ENCODE measurements at regions not wholly inside any gene's neighbourhood (a gene's known extent, or its start where the extent isn't known, plus 50 kb on each side); places are given as distances from the start of the nearest gene placed in this dataset.
A peak's percentile ranks its signal among the peaks of the same experiment; 100 is the strongest.

DNA sequence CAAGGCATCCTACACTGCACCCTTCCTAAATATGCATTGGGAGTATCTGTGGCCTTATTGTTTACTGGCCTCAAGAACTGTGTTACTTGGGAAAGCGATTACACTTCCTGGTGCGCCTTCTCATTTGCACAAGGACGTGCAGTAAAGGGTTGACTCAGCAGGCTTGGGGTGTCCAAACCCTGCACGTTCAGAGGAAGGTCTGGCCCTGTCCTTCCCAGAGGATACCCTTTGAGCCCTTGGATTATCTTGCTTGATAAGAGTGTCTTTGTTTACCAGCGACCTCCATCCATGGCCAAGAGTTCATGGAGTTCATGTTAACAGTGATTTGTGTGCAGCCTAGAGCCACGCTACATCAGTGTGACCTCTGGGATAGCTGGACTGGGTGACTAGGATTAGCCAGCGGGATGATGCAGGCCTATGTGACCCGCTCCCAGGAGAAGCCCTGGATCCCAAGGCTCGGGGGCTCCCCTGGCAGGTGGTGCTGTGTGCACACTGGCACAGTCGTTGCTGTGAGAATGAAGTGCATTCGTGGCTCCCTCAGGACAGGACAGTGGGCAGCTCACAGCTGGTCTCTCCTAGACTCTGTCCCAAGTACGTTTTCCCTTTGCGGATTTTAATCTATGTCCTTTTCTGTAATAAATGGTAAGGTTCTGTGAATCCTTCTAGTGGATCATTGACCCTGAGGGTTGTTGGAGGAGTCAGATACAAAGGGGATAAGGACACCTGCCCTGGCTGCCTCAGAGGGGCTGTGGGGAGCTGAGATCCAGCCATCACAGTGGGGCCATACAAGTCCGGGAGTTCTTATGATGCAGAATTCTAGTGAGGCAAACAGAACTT, 73.5 kb downstream of the TTLL2 start (continued):
- TF ChIP-seq, protein P1, sequence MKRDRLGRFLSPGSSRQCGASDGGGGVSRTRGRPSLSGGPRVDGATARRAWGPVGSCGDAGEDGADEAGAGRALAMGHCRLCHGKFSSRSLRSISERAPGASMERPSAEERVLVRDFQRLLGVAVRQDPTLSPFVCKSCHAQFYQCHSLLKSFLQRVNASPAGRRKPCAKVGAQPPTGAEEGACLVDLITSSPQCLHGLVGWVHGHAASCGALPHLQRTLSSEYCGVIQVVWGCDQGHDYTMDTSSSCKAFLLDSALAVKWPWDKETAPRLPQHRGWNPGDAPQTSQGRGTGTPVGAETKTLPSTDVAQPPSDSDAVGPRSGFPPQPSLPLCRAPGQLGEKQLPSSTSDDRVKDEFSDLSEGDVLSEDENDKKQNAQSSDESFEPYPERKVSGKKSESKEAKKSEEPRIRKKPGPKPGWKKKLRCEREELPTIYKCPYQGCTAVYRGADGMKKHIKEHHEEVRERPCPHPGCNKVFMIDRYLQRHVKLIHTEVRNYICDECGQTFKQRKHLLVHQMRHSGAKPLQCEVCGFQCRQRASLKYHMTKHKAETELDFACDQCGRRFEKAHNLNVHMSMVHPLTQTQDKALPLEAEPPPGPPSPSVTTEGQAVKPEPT (CRISPR knock-in tag; IDR thresholded peaks at IDR 0.05; ENCODE audit: low read depth), result 0 out of 2 replicates have a peak, but pooled peaks have one; percentile 43
- TF ChIP-seq ZNF709 (CRISPR knock-in tag; IDR thresholded peaks at IDR 0.05) (0 out of 2 replicates have a peak, but pooled peaks have one; percentile 68), ZNF121 (CRISPR knock-in tag; IDR thresholded peaks at IDR 0.05) (no peak; the same call in 1 of the 2 replicates), FOXA3 (CRISPR knock-in tag; IDR thresholded peaks at IDR 0.05) (peak; percentile 99), ZNF75D (CRISPR knock-in tag; IDR thresholded peaks at IDR 0.05; ENCODE audit: borderline replicate concordance) (no peak), SKI (IDR thresholded peaks at IDR 0.05; ENCODE audit: partially characterized antibody) (peak; percentile 96), NR0B2 (CRISPR knock-in tag; IDR thresholded peaks at IDR 0.05) (no peak), POLR2AphosphoS2 (IDR thresholded peaks at IDR 0.05; ENCODE audit: low read depth, low read length) (no peak), NONO (IDR thresholded peaks at IDR 0.05) (no peak), NONO (CRISPR knock-in tag; conservative IDR thresholded peaks at IDR 0.05) (peak; percentile 91), SMARCC2 (IDR thresholded peaks at IDR 0.05) (no peak), SNAI1 (CRISPR knock-in tag; IDR thresholded peaks at IDR 0.05; ENCODE audit: borderline replicate concordance) (no peak), ZNF558 (CRISPR knock-in tag; IDR thresholded peaks at IDR 0.05; ENCODE audit: borderline replicate concordance) (no peak), ARID2 (CRISPR knock-in tag; IDR thresholded peaks at IDR 0.05; ENCODE audit: borderline replicate concordance) (peak; percentile 85; the same call in 1 of the 2 replicates), ZNF556 (CRISPR knock-in tag; IDR thresholded peaks at IDR 0.05; ENCODE audit: borderline replicate concordance) (peak; percentile 77; the same call in 1 of the 2 replicates), ZNF546 (CRISPR knock-in tag; conservative IDR thresholded peaks at IDR 0.05) (no peak; the same call in 1 of the 2 replicates), NR1H2 (CRISPR knock-in tag; IDR thresholded peaks at IDR 0.05; ENCODE audit: borderline replicate concordance, low read depth) (peak; percentile 78; the same call in 1 of the 2 replicates), ZNF317 (CRISPR knock-in tag; IDR thresholded peaks at IDR 0.05) (peak; percentile 88; the same call in 1 of the 2 replicates), ZNF598 (CRISPR knock-in tag; IDR thresholded peaks at IDR 0.05; ENCODE audit: borderline replicate concordance) (peak; percentile 83; the same call in 1 of the 2 replicates), PAX8 (CRISPR knock-in tag; IDR thresholded peaks at IDR 0.05; ENCODE audit: borderline replicate concordance) (no peak), ZNF660 (CRISPR knock-in tag; IDR thresholded peaks at IDR 0.05; ENCODE audit: borderline replicate concordance, low read depth) (no peak), CREBL2 (CRISPR knock-in tag; IDR thresholded peaks at IDR 0.05; ENCODE audit: borderline replicate concordance) (no peak), IRF2 (CRISPR knock-in tag; IDR thresholded peaks at IDR 0.05) (peak; percentile 95), MIER3 (CRISPR knock-in tag; IDR thresholded peaks at IDR 0.05; ENCODE audit: borderline replicate concordance) (peak; percentile 99), ZFP36 (IDR thresholded peaks at IDR 0.05; ENCODE audit: borderline replicate concordance, low read depth, low read length, partially characterized antibody) (no peak), POLR2G (IDR thresholded peaks at IDR 0.05; ENCODE audit: low read depth, low read length) (no peak)
- TF ChIP-seq, protein P2, sequence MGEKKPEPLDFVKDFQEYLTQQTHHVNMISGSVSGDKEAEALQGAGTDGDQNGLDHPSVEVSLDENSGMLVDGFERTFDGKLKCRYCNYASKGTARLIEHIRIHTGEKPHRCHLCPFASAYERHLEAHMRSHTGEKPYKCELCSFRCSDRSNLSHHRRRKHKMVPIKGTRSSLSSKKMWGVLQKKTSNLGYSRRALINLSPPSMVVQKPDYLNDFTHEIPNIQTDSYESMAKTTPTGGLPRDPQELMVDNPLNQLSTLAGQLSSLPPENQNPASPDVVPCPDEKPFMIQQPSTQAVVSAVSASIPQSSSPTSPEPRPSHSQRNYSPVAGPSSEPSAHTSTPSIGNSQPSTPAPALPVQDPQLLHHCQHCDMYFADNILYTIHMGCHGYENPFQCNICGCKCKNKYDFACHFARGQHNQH (CRISPR knock-in tag; IDR thresholded peaks at IDR 0.05), result peak; percentile 97
